Fibroblast of pulmonary artery (primary cell): ENCODE measurements at regions not wholly inside any gene's neighbourhood (a gene's known extent, or its start where the extent isn't known, plus 50 kb on each side); places are given as distances from the start of the nearest gene placed in this dataset.
A peak's percentile ranks its signal among the peaks of the same experiment; 100 is the strongest.

Experiments used
- DNase-seq: peaks from one replicate; pipeline ENCODE4 v3.0.0-alpha.2; 2010; ENCODE audit warnings: low read depth
- H3K4me3 ChIP-seq: replicated peaks from 2 replicates; pipeline ENCODE4 v1.5.1; 2011; ENCODE audit warnings: low read depth, mild to moderate bottlenecking, control low read depth, low read length, moderate library complexity
- CTCF ChIP-seq: IDR thresholded peaks from 2 replicates; pipeline ENCODE4 v1.5.1; 2011; ENCODE audit warnings: mild to moderate bottlenecking, control low read depth, low read length, inconsistent platforms; ENCODE audit errors: missing control alignments

DNA sequence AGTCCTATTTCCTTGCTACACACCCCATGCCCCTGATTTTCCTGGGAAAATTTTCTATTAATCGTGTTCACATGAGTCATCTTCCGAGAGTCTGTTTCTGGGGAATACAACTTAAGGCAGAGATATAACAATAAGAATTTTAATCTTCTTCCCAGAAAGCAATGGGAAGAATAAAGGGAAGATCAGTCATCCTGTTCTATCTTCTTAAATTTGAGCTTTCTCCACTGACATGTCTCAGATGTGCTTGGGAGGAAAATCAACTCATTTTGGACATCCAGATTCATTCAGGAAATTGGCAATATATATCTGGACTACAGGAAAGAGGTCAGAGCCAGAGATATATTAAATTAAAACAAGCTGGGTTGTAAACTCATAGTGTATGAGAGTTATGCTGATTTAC is 62.3 kb upstream of the SPAG16 start:
- peak; percentile 56 for DNase-seq
- peak overlapping the region; percentile 23 for H3K4me3 ChIP-seq
- no peak for TF ChIP-seq CTCF

DNA sequence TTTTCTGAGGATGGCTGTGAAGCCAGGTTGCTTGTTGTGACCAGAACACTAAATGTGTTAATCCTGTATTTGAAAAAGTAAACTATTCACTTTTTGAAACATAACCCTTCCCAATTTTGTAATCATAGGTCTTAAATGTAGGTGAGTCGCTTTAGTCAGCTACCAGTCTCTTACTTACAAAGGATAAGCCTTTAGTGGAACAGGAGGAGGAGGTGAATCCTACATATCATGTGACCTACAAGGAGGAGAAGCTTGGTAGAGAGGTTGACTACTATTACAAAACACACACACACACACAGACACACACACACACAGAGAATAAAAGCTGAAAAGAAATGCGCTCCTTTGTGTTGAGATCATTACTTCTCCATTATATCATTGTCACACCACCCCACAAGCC is 59.9 kb upstream of the SPAG16 start:
- DNase-seq, result no peak
- no peak overlapping the region for H3K4me3 ChIP-seq
- no peak for TF ChIP-seq CTCF

DNA sequence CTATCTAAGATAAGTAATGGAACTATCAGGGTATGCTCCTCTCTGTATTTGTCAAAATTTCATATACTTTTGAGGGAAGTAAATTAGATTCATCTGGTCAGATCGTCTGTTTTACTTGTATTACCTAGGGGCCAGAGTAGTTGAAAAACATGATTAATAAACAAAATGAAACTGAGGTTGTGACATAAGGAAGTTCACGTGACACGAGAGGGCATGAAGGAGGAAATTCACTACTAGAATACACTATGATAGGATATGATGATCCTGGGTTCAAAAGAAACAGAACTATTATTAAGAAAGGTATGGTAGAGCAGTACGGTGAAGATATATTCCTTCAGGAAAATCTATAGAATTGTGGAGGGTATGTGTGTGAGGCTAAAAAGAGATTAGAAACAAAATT is 58.4 kb upstream of the SPAG16 start:
- no peak overlapping the region for H3K4me3 ChIP-seq
- no peak for TF ChIP-seq CTCF
- no peak for DNase-seq

DNA sequence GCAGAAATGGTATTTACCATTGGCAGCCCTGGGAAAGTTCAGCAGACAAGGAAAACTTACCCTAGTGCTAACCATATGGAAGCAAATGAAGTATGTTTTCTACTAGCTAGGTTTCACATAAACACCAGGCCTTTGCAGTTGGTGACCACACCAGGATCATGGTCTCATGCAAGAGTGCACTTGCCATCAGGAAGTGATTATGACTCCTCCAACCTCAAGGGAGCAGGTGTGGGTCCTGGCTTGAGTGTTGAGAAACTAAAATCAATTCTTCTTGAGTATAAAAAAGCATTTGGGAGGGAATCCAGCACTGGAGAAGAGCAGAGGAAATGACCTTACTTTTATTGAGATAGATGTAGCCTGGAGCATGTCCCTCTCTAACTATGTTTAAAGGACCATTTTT is 56.8 kb upstream of the SPAG16 start:
- DNase-seq, result no peak
- H3K4me3 ChIP-seq, result no peak overlapping the region
- TF ChIP-seq CTCF, result no peak

DNA sequence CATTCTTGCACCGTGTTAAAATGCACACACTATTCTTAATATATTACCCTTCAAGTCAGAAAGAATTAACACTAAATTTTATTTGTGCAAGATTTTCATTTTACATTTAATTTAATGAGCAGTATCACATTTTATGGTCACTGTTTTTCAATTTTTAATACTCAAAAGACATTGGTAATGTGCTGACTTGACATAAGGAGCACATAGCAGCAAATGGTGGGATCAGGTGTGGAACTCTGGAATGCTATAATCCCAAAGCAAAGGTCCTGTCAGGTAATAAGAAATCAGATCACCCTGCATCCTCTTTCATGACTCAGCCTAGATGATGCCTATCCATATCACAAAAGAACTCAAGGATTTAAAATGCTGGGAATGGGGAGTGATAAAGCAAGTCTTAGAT is 55.6 kb upstream of the SPAG16 start:
- no peak for DNase-seq
- no peak overlapping the region for H3K4me3 ChIP-seq
- TF ChIP-seq CTCF, result no peak

DNA sequence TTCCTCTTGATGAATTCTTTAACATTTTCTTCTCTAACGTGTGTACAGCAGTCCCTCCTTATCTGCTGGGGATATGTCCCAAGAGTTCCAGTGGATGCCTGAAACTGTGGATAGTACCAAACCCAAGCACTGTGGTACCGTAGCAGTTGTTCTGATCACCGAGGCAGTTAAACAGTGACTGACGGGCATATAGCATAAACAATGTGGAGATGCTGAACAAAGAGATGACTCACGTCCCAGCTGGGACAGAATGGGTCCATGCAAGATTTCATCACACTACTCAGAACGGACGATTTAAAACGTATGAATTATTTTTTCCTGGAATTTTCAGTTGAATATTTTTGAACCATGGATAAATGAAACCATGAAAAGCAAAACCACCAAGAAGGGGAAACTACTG is 54.5 kb upstream of the SPAG16 start:
- no peak for TF ChIP-seq CTCF
- DNase-seq, result peak; percentile 78
- H3K4me3 ChIP-seq, result no peak overlapping the region

DNA sequence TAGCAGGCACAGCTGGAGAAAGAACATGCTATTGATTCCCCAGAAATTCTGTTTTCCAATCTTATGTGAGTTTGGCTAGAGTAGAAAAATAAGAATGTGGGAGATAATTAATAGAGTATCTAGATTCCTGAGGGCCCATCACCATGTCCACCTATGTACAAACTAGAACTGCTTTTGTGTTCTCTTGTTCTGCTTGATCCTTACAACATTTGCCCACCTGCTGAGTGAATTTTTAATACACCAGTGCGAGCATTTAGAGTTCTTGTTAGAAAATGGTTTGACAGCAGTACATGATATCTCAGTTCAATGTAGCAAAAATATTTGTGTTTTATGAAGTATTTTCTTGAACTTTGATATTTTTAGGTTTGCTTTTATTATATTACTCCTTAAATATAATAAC is 52.3 kb upstream of the SPAG16 start:
- TF ChIP-seq CTCF, result no peak
- no peak for DNase-seq
- no peak overlapping the region for H3K4me3 ChIP-seq
